ENCODE measurements at regions not wholly inside any gene's neighbourhood (a gene's known extent, or its start where the extent isn't known, plus 50 kb on each side); places are given as distances from the start of the nearest gene placed in this dataset.

- no peak for DNase-seq (ENCODE audit: low read depth in 1 of 2, low spot score in 1 of 2)
- Histone ChIP-seq H3K27me3 (ENCODE audit: insufficient read depth, poor library complexity, severe bottlenecking) (no peaks in the 10 kb centered on the region), H3K27ac (replicated peaks) (no peak overlapping the region), H3K4me3 (replicated peaks; ENCODE audit: insufficient read depth, low read length) (no peak overlapping the region)
- TF ChIP-seq SPI1 (IDR thresholded peaks at IDR 0.05; ENCODE audit: borderline replicate concordance, low read depth): no peak
- TF ChIP-seq GABPA (IDR thresholded peaks at IDR 0.05; ENCODE audit: low read depth): no peak
- TF ChIP-seq, protein P1, sequence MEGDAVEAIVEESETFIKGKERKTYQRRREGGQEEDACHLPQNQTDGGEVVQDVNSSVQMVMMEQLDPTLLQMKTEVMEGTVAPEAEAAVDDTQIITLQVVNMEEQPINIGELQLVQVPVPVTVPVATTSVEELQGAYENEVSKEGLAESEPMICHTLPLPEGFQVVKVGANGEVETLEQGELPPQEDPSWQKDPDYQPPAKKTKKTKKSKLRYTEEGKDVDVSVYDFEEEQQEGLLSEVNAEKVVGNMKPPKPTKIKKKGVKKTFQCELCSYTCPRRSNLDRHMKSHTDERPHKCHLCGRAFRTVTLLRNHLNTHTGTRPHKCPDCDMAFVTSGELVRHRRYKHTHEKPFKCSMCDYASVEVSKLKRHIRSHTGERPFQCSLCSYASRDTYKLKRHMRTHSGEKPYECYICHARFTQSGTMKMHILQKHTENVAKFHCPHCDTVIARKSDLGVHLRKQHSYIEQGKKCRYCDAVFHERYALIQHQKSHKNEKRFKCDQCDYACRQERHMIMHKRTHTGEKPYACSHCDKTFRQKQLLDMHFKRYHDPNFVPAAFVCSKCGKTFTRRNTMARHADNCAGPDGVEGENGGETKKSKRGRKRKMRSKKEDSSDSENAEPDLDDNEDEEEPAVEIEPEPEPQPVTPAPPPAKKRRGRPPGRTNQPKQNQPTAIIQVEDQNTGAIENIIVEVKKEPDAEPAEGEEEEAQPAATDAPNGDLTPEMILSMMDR (IDR thresholded peaks at IDR 0.05; ENCODE audit: insufficient read depth, low read length): no peak
- TF ChIP-seq, protein P2, sequence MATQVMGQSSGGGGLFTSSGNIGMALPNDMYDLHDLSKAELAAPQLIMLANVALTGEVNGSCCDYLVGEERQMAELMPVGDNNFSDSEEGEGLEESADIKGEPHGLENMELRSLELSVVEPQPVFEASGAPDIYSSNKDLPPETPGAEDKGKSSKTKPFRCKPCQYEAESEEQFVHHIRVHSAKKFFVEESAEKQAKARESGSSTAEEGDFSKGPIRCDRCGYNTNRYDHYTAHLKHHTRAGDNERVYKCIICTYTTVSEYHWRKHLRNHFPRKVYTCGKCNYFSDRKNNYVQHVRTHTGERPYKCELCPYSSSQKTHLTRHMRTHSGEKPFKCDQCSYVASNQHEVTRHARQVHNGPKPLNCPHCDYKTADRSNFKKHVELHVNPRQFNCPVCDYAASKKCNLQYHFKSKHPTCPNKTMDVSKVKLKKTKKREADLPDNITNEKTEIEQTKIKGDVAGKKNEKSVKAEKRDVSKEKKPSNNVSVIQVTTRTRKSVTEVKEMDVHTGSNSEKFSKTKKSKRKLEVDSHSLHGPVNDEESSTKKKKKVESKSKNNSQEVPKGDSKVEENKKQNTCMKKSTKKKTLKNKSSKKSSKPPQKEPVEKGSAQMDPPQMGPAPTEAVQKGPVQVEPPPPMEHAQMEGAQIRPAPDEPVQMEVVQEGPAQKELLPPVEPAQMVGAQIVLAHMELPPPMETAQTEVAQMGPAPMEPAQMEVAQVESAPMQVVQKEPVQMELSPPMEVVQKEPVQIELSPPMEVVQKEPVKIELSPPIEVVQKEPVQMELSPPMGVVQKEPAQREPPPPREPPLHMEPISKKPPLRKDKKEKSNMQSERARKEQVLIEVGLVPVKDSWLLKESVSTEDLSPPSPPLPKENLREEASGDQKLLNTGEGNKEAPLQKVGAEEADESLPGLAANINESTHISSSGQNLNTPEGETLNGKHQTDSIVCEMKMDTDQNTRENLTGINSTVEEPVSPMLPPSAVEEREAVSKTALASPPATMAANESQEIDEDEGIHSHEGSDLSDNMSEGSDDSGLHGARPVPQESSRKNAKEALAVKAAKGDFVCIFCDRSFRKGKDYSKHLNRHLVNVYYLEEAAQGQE (IDR thresholded peaks at IDR 0.05; ENCODE audit: insufficient replicate concordance, low read depth): no peak
- no peak for TF ChIP-seq POLR2AphosphoS5 (IDR thresholded peaks at IDR 0.05; ENCODE audit: low read depth)
These were observed 447.6 kb upstream of the B3GALT2 start for GRCh38 chr1:193633991-193634390.

DNA sequence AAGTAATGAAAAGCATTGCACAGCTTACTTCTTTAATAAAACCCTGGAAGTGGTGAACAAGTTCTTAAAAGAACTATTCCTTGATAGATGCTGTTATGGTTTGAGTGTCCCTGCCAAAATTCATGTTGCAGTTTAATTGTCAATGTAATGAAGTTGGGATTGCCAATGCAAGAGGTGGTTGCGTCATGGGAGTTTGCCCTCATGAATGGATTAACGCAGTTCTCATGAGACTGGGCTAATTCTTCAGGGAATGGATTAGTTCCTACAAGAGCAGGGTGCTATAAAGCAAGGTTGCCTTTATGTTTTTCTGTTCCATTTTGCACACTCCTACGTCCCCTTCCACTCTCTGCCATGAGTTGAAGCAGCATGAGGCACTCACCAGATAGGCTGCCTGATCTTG is 446.7 kb upstream of the B3GALT2 start:
- TF ChIP-seq GABPA (IDR thresholded peaks at IDR 0.05; ENCODE audit: low read depth): no peak
- TF ChIP-seq, protein P2 (IDR thresholded peaks at IDR 0.05; ENCODE audit: insufficient replicate concordance, low read depth): no peak
- DNase-seq (ENCODE audit: low read depth in 1 of 2, low spot score in 1 of 2): no peak
- no peaks in the 10 kb centered on the region for H3K27me3 ChIP-seq (ENCODE audit: insufficient read depth, poor library complexity, severe bottlenecking)
- no peak overlapping the region for H3K27ac ChIP-seq (replicated peaks)
- H3K4me3 ChIP-seq (replicated peaks; ENCODE audit: insufficient read depth, low read length): no peak overlapping the region

DNA sequence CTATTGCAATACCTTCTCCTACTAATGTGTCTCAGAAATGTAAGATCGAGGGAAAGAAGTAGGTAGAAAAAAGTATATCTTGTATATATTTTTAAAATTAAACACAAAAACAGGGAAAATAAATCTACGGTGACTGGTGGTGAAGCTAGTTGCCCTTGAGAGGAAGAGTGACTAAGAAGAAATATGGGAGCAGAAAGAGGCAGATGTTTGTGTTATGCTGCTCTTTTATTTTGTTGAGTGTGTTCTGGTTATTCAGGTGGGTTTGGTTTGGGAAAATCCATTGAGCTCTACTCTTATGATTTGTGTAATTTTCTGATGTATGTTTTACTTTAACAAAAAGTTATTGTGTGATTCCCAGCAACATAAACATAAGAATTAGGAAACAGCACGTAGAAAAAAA is 444.9 kb upstream of the B3GALT2 start:
- TF ChIP-seq, protein P1 (IDR thresholded peaks at IDR 0.05; ENCODE audit: insufficient read depth, low read length): no peak
- no peak overlapping the region for H3K4me3 ChIP-seq (replicated peaks; ENCODE audit: insufficient read depth, low read length)
- no peaks in the 10 kb centered on the region for H3K27me3 ChIP-seq (ENCODE audit: insufficient read depth, poor library complexity, severe bottlenecking)
- H3K27ac ChIP-seq (replicated peaks): no peak overlapping the region
- no peak for DNase-seq (ENCODE audit: low read depth in 1 of 2, low spot score in 1 of 2)

DNA sequence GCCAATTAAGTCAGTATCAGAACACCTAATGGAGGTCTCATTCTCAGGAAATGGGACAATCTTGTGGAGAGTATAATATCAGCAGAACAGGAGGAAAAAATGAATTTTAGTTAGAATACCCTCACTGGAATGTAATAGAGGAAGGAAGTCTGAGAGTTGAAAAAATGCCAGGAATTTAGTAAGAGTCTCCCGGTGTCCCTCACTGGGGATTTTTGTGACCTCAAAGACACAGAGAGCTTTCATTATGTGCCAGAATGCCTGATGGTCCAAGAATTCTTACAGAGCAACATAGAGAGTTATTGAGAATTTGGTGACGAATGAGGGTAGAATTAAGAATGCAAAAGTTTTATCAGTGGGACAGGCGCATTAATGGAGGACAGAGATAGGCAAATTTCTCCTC is 443.5 kb upstream of the B3GALT2 start:
- no peak overlapping the region for H3K27ac ChIP-seq (replicated peaks)
- no peak for DNase-seq (ENCODE audit: low read depth in 1 of 2, low spot score in 1 of 2)
- TF ChIP-seq POLR2AphosphoS5 (IDR thresholded peaks at IDR 0.05; ENCODE audit: low read depth): no peak
- TF ChIP-seq, protein P1 (IDR thresholded peaks at IDR 0.05; ENCODE audit: insufficient read depth, low read length): no peak
- TF ChIP-seq, protein P2 (IDR thresholded peaks at IDR 0.05; ENCODE audit: insufficient replicate concordance, low read depth): no peak
- no peak overlapping the region for H3K4me3 ChIP-seq (replicated peaks; ENCODE audit: insufficient read depth, low read length)
- no peaks in the 10 kb centered on the region for H3K27me3 ChIP-seq (ENCODE audit: insufficient read depth, poor library complexity, severe bottlenecking)

Data from HL-60 (cell line).